Stimulated activated CD8-positive, alpha-beta memory T cell treated with anti-CD3 and anti-CD28 coated beads, Interleukin-7, amount 100 ng/mL, for 24 hours (primary cell): ENCODE measurements at regions not wholly inside any gene's neighbourhood (a gene's known extent, or its start where the extent isn't known, plus 50 kb on each side); places are given as distances from the start of the nearest gene placed in this dataset.
"Not testable (repeated sequence)": the region's sequence is repeated elsewhere in the genome, so short reads cannot be mapped to it uniquely, and the experiment has no call there.

ENCODE experiments used
- DNase-seq: peaks from one replicate; pipeline ENCODE4 v3.0.0-alpha.2; 2020; ENCODE audit warnings: low read depth

GRCh38 chr10:38209332-38209731 lies 115.2 kb downstream of the ZNF37A start:
- no peak for DNase-seq

DNA sequence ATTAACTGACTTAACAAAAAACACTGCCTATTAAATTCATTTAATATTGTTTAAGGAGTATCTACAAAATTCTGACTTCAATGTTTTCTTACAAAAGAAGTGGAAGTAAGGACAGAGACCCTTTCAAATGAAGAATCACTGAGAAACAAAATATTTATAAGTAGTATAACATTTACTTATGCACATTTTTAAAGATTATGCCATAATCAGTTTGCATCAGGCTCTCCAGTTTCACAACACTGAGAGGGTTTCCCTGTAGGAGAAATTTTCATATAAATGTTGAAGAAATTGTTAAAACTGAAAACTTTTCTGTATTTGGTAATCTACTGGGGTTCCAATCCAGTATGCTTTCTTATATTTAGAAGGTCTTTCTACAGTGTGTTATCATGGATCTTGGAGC lies 115.6 kb downstream of the ZNF37A start:
- not testable (repeated sequence) for DNase-seq

DNA sequence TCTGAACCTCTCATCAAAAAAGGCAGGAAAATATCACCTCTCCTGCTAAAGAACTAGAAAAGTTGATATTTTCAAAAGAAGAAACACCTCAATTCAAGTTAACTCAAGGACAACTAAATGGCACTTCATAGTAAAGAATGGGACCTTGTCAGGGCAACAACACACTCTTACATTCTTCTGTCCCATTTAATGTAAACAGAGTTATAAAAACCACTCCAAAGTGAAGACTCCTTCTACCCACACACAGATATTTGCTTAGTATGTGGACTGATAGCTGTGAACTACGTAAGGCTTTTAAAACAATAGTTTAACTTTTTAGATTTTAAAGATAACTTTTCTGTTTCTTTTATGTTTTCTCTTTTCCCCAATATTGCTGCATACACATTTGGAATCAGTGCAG lies 118.3 kb downstream of the ZNF37A start:
- no peak for DNase-seq

GRCh38 chr10:38226385-38226784 lies 132.2 kb downstream of the ZNF37A start:
- DNase-seq = no peak

DNA sequence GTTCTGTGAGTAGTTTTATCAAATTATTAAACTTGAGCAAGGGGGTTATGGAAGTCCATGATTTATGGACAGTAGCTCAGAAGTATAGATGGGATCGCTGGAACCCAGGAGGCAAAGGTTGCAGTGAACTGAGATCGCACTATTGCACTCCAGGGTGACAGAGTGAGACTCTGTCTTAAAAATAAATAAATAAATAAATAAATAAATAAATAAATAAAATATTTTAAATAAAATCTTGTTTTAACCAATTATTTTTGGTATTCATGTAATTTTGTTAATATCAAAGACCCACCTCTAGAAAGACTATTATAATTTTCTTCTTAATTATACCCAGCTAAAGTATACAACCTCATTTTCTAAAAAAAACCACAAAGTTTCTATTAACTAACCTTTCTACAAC lies 134.3 kb downstream of the ZNF37A start:
- no peak for DNase-seq

DNA sequence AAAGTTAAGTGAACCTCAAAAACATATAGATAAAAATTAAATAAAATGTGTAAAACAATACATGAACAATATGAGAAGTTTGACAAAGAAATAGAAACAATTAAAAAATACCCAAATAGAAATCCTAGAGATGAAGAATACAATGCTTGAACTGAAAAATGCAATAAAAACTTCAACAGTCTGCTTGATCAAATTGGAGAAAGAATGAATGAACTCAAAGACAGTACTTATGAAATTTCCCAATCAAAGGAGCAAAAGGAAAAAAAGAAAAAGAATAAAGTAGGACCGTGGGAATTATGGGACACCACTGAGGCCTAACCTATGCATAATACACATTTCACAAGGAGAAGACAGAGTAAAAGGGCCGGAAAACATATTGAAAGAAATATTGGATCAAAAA lies 144.3 kb downstream of the ZNF37A start:
- DNase-seq = not testable (repeated sequence)

GRCh38 chr10:38242061-38242649 lies 148.0 kb downstream of the ZNF37A start:
- not testable (repeated sequence) for DNase-seq

GRCh38 chr10:38248113-38248512 lies 154.0 kb downstream of the ZNF37A start:
- not testable (repeated sequence) for DNase-seq

- DNase-seq = not testable (repeated sequence)
Observed at GRCh38 chr10:38252551-38252950, 158.4 kb downstream of the ZNF37A start.

DNA sequence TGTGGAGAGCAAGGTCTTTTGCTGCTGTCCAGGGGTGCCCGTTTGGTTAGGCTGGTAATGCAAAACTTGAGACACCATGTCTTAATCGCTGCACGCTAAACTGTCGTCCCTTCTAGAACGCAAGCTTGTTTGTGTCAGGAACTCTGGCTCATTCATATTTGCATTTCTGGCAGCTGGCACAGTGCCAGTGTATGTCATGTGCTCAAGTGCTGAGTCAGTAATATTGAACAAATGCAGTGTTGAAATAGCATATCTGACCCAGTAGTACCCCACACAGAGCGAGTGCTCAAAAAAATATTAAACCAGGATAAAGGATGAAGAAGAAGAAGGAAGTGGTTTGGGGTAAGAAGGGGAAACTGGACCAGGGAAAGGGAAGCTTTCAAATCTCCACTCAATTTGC lies 173.4 kb downstream of the ZNF37A start:
- not testable (repeated sequence) for DNase-seq

DNA sequence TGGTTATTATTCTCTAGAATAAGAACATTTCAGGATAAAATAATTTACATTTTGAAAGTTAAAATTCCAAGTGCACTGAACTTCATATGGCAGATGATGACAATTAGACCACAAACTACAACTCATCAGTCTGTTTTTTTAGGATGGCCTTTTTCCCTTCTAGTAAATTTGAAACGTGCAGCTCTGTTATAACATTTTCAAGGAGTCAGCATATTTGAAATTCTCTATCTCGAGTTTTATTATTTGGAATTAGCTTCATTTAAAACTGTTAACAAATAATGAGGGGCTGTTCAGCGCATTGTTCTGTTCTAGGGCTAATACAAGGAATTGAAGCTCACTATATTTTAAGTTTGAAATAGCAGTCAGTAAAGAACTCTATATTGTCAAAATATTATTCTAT lies 176.9 kb downstream of the ZNF37A start:
- not testable (repeated sequence) for DNase-seq

- not testable (repeated sequence) for DNase-seq
Observed at GRCh38 chr10:38274879-38275278, 180.7 kb downstream of the ZNF37A start.

DNA sequence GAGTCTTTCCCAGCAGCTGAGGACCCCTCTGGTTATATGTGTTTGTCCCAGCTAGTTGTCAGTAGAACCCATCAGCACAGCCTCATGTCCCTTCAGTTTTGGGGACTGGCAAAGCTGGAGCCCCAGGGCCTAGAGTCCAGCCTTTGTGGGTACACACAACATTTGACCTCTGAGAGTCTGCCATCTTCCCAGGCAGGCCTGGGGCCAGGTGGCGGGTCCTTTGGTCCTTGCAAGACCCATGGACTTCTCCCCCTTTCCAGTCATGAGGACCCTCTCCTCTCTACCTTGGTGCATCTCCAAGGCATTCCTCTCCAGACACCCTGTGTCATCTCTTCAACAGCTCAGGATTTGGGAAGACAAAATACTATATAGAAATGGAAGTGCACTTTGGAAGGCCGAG lies 198.4 kb downstream of the ZNF37A start:
- not testable (repeated sequence) for DNase-seq

DNA sequence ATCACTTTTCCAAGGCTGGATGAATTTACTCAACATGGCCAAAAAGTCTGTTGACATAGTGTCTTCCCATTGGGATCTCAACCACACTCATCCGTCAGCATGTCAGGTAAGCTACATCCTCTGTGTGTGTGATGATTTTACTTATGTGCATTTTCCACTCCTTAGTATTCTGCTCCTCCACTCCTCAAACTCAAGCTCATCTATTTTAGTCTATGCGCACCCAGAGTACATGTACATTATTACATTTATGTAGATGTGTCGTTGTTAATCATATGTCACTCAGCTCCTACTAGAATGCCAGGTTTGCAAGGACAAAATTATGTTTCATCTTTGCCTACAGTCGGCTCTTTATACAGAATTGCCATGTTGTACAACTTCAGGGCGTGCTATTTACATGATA lies 216.0 kb downstream of the ZNF37A start:
- DNase-seq = not testable (repeated sequence)

DNA sequence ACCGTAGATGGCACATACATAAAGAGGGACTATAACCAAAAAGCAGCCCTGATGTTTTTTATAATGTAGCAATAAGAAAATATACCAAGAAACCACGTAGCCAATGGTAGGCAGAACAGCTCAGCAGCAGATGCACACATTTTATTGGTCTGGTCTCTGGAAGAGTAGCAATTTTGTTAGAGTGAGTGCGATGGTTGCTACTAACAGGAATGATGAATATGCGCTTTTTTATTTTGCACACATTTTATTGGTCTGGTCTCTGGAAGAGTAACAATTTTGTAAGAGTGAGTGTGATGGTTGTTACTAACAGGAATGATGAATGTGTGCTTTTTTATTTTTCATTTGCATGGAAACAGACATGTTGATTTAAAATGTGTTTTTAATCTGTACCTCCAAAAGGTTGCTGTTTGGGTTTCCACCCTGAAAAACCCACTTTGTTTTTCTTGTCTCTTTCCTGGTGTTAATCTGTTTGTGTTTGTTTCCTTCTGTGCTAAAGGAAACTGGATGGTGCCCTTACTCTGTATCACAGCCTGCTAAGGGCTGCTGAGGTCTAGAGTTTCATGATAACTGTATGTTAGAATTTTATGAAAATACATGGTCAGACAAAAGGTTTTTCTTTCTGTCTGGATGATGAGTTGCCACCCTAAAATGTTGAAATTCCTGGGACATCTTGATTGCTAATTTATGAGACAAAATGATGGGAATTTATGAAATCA lies 221.1 kb downstream of the ZNF37A start:
- DNase-seq = not testable (repeated sequence)

GRCh38 chr10:38321393-38321792 lies 227.3 kb downstream of the ZNF37A start:
- DNase-seq = not testable (repeated sequence)

- not testable (repeated sequence) for DNase-seq
Observed at GRCh38 chr10:38330306-38330705, 236.2 kb downstream of the ZNF37A start.

DNA sequence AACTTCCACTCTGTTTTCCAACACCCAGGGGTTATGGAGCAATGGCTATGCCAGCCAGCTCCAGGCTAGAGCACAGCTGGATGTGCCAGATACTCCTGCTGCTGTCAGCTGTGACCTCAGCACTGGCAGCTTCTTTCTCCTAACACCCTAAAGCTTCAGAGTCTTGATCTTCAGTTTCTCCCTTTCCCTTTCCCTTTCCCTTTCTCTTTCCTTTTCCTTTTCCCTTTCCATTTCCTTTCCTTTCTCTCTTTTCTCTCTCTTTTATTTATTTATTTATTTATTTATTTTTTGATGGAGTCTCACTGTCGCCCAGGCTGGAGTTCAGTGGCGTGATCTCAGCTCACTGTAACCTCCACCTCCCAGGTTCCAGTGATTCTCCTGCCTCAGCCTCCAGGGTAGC lies 237.0 kb downstream of the ZNF37A start:
- DNase-seq = not testable (repeated sequence)

DNA sequence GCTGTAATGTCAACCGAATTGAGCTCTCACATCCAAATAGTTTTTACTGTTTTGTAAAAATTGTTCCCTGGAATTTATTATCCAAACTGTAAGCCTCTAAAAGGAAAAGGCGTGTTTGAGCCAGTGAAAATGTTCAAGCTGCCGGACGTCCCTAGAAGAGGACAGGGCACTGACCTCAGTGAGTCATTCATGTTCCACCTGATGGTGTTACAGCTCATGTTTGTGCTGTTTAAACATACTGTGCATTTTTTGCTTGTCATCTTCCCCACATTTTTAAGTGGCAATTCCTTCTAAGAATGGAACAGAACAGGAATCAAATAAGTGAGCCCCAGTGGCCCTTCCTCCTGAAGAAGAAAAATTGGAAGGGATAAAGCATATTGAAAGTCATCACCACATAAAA lies 239.6 kb downstream of the ZNF37A start:
- DNase-seq = not testable (repeated sequence)

DNA sequence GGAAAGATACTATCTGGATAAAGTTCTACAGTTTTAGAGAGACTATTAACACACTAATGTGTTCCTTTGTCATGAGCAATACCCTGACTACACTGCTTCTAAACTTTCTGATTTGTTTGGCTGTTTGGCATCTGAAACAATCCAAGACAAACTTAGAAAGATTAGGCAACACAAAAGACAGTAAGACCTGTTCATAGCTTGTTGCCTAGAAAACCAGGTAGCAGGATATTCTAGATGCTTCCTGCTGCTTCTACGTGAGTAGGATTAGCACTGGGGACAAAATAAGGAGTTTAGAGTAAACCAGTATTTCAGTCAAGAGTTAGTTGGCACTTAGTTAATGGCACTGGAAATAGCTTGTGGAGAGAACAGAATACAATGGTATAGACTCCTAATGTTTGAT lies 256.5 kb downstream of the ZNF37A start:
- not testable (repeated sequence) for DNase-seq

DNA sequence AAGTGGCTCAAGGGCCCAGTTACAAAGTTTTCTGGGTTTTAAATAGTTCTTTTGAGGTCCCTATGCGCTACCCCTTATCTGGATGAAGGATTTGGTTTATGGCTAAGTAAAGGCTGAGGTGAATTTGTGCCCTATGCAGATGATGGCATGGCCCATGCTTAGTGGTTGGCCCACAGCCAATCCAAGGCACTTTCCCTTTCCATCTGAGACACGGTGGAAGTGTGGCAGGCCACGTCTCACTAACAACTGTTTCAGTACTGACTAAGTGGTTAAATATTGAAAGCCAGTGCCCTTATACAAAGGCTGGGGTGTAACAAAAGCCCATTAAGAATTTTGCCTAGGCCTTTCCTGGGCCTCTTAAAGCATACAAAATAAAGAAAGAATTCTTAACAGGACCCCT lies 260.3 kb downstream of the ZNF37A start:
- DNase-seq = not testable (repeated sequence)

- DNase-seq = peak; percentile 62
Observed at GRCh38 chr10:38355911-38356526, 261.9 kb downstream of the ZNF37A start.

- DNase-seq = not testable (repeated sequence)
Observed at GRCh38 chr10:38356527-38356926, 262.4 kb downstream of the ZNF37A start.
